Activated CD4-positive, alpha-beta T cell treated with anti-CD3 and anti-CD28 coated beads, Interleukin-2, amount 10 ng/mL, durations not matched to agents 24 days and 14 days (primary cell): ENCODE measurements at regions not wholly inside any gene's neighbourhood (a gene's known extent, or its start where the extent isn't known, plus 50 kb on each side); places are given as distances from the start of the nearest gene placed in this dataset.
"Not testable (repeated sequence)": the region's sequence is repeated elsewhere in the genome, so short reads cannot be mapped to it uniquely, and the experiment has no call there.

Experiments
- DNase-seq: peaks from one replicate; pipeline ENCODE4 v3.0.0; 2022
- H3K27ac Mint-ChIP-seq: one replicate; pipeline ENCODE4 v1.8.0; 2022; ENCODE audit warnings: mild to moderate bottlenecking, mixed read lengths
- H3K27me3 Mint-ChIP-seq: one replicate; pipeline ENCODE4 v1.8.0; 2022; ENCODE audit warnings: mixed read lengths
- H3K36me3 Mint-ChIP-seq: one replicate; pipeline ENCODE4 v1.8.0; 2022; ENCODE audit warnings: low read depth, mild to moderate bottlenecking, mixed read lengths
- H3K4me1 Mint-ChIP-seq: one replicate; pipeline ENCODE4 v1.8.0; 2021; ENCODE audit warnings: mixed read lengths
- H3K4me3 Mint-ChIP-seq: one replicate; pipeline ENCODE4 v1.8.0; 2022; ENCODE audit warnings: mild to moderate bottlenecking, moderate library complexity, mixed read lengths
- H3K9me3 Mint-ChIP-seq: one replicate; pipeline ENCODE4 v1.8.0; 2021; ENCODE audit warnings: mixed read lengths
- intact Hi-C: fragments of 100-400 bp; cut with micrococcal nuclease; formaldehyde crosslinking; loops from one replicate; pipeline ENCODE4 v1.15.1; 2023

DNA sequence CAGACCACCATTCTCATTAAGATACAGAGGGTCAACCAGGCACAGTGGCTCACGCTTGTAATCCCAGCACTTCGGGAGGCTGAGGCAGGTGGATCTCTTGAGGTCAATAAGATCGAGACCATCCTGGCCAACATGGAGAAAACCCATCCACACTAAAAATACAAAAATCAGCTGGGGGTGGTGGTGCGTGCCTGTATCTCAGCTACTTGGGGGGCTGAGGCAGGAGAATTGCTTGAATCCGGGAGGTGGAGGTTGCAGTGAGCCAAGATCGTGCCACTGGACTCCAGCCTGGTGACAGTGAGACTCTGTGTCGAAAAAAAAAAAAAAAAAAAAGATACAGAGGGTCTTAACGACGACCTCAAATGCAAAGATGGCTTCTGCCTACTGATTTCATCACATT, 320.4 kb downstream of the CYRIA start:
- DNase-seq, result not testable (repeated sequence)

DNA sequence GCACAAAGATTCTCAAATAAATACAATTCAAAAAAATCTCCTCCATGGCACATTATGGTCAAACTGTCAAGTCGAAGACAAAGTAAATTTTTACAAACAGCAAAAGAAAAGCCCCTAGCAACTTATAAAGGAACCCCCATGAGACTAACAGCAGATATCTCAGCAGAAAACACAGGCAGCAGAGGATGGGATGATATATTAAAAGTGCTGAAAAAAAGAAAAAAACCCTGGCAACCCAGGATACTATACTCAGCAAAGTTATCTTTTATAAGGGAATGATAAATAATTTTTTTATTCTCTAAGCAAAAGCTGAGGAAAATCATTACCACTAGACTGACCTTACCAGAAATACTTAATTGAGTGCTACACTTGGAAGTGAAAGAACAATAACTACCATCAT, 326.4 kb downstream of the CYRIA start:
- no peak overlapping the region for H3K4me3 Mint-ChIP-seq
- H3K27me3 Mint-ChIP-seq, result no peaks in the 10 kb centered on the region
- no peak for DNase-seq
- no peaks in the 10 kb centered on the region for H3K4me1 Mint-ChIP-seq
- intact Hi-C loops, result no loop called here
- peaks cover 12% of the 10 kb centered on the region for H3K9me3 Mint-ChIP-seq
- no peaks in the 10 kb centered on the region for H3K36me3 Mint-ChIP-seq
- no peak overlapping the region for H3K27ac Mint-ChIP-seq

More for the DNA sequence above, 320.4 kb downstream of the CYRIA start:
- H3K4me3 Mint-ChIP-seq, H3K9me3 Mint-ChIP-seq, H3K27ac Mint-ChIP-seq, H3K27me3 Mint-ChIP-seq, H3K36me3 Mint-ChIP-seq, H3K4me1 Mint-ChIP-seq, intact Hi-C loops: not testable (repeated sequence)

DNA sequence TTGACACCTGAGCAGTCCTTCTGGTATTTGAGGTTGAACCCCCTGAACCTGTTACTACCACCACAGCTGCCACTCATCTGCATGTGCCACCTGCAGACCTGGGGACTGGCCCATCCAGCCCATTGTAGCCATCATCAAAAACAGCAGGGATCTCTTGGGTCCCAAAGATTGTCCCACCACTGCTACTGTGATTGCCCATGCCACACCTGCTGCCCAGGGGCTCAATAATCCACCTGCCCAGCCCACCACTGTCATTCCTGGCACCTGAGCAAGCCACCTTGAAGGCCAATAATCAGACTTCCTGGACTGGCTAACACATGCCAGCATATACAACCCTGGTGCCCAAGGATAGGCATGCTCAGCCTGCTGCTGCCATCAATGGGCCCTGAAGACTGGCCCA, 327.6 kb downstream of the CYRIA start:
- Mint-ChIP-seq H3K27me3 (no peaks in the 10 kb centered on the region), H3K4me1 (no peaks in the 10 kb centered on the region), H3K9me3 (peaks cover 12% of the 10 kb centered on the region), H3K4me3 (no peak overlapping the region), H3K36me3 (no peaks in the 10 kb centered on the region), H3K27ac (no peak overlapping the region)
- intact Hi-C loops, result no loop called here
- no peak for DNase-seq

DNA sequence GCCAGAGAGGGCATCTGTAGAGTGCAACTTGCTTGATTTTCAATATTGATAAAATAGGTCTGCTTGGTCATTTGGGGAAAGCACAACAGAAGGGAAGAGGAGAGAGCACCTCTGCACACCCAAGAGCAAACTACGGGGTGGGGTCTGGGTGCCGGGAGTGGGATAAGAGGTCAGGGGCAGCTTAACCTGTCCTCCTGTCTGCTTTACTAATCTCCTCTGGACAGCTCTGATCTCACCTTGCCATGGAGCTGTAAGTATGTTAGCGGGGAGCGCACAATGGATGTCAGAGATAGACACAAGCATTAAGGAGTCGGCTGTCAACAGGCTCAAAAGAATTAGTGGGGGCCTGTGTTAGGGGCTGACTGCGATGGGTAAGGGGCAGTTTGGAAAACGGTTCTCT, 328.7 kb downstream of the CYRIA start:
- no peak for DNase-seq
- H3K4me1 Mint-ChIP-seq, result no peaks in the 10 kb centered on the region
- no peaks in the 10 kb centered on the region for H3K36me3 Mint-ChIP-seq
- no peak overlapping the region for H3K4me3 Mint-ChIP-seq
- H3K27ac Mint-ChIP-seq, result no peak overlapping the region
- H3K9me3 Mint-ChIP-seq, result peaks cover 12% of the 10 kb centered on the region
- H3K27me3 Mint-ChIP-seq, result no peaks in the 10 kb centered on the region
- intact Hi-C loops, result no loop called here

DNA sequence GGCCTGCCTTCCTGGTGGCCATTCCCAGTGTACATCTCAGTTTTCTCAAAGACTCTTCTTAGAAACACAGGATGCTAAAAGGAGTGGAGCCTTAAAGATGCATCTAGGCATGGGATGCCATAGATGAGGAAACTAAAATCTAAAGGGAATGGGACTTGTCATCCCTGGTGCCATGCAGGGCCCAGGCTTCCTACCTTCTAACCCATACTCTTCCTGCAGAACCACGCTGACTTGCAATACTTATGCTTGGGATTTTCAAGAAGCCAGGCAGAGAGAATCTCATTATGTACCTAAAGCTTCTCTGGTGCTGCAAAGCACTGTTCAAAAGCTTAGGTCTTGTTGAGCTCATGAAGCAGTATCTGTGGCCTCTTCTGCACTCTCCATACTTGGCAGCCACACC, 329.1 kb downstream of the CYRIA start:
- no peak for DNase-seq
- intact Hi-C loops, result no loop called here
- Mint-ChIP-seq H3K9me3 (peaks cover 12% of the 10 kb centered on the region), H3K4me3 (no peak overlapping the region), H3K4me1 (no peaks in the 10 kb centered on the region), H3K27me3 (no peaks in the 10 kb centered on the region), H3K36me3 (no peaks in the 10 kb centered on the region), H3K27ac (no peak overlapping the region)

DNA sequence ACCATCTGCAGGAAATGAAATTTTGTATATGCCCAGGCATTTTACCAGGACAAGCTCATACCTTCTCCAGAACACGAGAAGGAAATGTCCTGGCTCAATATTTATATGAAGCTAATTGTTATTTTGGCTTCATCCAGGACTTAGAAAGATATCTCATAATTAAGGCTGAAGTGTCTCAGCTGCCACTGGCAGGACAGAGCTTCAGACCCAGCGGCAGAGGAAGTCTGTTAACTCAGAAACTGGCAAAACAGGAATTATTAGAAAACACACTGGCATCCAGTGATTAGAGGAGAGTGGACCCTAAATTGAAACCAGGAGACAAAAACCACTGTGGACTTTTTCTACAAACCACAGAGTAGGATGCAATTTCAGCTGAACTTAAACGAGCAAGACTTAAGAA, 329.7 kb downstream of the CYRIA start:
- Mint-ChIP-seq H3K4me1 (no peaks in the 10 kb centered on the region), H3K27ac (no peak overlapping the region), H3K36me3 (no peaks in the 10 kb centered on the region), H3K9me3 (peaks cover 12% of the 10 kb centered on the region), H3K27me3 (no peaks in the 10 kb centered on the region), H3K4me3 (no peak overlapping the region)
- intact Hi-C loops, result no loop called here
- DNase-seq, result no peak

DNA sequence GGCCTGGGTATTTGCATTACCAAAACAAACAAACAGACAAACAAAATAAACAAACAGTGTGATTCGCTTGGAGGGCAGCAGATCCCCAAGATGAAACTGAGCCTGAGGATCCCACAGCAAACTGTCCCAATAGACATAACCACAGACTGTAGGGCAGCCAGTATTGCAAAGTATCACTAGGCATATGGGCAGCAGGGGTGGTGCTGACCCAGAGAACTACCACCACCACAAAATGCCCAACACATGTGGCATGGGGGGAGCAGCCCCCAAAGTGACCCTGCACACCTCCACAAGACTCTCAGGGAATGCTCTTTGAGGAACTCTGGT, 330.1 kb downstream of the CYRIA start:
- H3K27me3 Mint-ChIP-seq, result no peaks in the 10 kb centered on the region
- no peak overlapping the region for H3K27ac Mint-ChIP-seq
- H3K36me3 Mint-ChIP-seq, result no peaks in the 10 kb centered on the region
- no peak overlapping the region for H3K4me3 Mint-ChIP-seq
- peaks cover 12% of the 10 kb centered on the region for H3K9me3 Mint-ChIP-seq
- DNase-seq, result no peak
- intact Hi-C loops, result no loop called here
- no peaks in the 10 kb centered on the region for H3K4me1 Mint-ChIP-seq

DNA sequence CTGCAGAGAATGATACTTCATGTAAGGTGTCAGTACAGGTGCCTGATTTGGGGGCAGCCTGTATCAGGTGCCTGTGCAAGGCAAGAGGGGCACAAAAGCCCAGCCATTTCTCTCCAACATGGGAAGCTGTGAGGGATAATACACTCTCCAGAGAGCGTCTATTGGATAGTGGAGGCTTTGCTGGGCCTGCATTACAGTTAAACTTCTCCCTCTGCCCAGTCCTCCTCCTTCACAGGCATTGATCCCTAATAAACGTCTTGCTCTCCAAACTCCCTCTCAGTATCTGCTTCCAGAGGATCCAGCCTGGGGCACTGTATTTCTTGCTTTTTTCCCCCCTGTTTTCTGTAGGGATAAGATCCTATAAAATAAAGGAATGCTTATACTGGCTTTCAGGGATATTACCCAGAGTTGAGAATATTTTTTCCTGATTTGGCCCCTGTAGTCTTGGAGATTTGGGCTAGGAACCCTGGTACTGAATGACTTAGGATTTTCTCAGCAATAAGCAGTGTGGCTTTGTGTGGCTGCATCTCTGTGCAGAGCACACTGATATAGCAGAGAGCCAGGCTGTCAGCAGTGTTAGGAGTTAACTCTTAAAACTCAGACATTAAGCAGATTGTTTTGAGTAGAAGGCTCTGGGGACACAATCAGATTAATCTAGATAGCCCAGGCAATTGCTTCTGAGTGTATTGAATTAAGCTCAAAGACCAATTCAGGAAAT, 330.6 kb downstream of the CYRIA start:
- intact Hi-C loops, result no loop called here
- H3K9me3 Mint-ChIP-seq, result peaks cover 12% of the 10 kb centered on the region
- DNase-seq, result no peak
- H3K36me3 Mint-ChIP-seq, result no peaks in the 10 kb centered on the region
- H3K27ac Mint-ChIP-seq, result no peak overlapping the region
- no peaks in the 10 kb centered on the region for H3K27me3 Mint-ChIP-seq
- no peak overlapping the region for H3K4me3 Mint-ChIP-seq
- no peaks in the 10 kb centered on the region for H3K4me1 Mint-ChIP-seq

DNA sequence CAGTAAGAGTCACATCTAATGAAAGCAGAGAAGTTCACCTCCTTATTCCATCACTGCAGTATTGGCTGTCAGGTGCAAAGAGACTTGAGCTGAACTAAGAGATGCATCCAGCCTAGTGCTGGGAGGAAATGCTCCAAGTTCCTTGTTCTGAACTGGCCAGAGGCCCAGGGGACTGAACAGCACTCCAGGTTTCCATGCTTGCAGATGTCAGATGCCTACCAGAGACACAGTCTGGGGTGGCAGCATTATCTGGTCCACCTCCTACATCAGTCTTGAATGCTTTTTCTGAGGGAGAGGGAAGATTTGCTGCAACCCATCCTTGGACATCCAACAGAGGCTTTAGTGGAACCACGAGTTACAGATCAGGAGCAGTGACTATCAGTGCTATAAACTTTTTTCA, 331.3 kb downstream of the CYRIA start:
- Mint-ChIP-seq H3K36me3 (no peaks in the 10 kb centered on the region), H3K27me3 (no peaks in the 10 kb centered on the region), H3K27ac (no peak overlapping the region), H3K4me1 (no peaks in the 10 kb centered on the region), H3K4me3 (no peak overlapping the region), H3K9me3 (peaks cover 5% of the 10 kb centered on the region)
- DNase-seq, result no peak
- intact Hi-C loops, result no loop called here

DNA sequence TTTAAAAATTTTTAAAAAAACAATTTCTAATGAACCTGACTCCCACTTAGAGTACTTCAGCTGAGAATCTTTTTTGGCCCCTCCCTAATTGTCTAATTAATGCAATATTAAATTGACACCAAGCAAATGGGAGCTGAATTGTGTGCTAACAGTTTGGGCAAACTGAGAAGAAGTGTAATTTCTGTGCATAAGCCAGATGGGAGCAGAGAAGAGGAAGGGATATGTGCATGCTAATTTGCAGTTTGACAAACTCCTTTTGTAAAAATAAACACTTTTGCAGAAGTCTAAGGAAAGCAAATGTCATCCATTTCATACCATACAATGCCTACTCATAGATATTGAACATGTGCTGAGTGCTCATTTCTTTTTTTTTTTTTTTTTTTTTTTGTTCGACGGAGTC, 332.0 kb downstream of the CYRIA start:
- Mint-ChIP-seq H3K4me1 (no peaks in the 10 kb centered on the region), H3K36me3 (no peaks in the 10 kb centered on the region)
- intact Hi-C loops, result no loop called here

DNA sequence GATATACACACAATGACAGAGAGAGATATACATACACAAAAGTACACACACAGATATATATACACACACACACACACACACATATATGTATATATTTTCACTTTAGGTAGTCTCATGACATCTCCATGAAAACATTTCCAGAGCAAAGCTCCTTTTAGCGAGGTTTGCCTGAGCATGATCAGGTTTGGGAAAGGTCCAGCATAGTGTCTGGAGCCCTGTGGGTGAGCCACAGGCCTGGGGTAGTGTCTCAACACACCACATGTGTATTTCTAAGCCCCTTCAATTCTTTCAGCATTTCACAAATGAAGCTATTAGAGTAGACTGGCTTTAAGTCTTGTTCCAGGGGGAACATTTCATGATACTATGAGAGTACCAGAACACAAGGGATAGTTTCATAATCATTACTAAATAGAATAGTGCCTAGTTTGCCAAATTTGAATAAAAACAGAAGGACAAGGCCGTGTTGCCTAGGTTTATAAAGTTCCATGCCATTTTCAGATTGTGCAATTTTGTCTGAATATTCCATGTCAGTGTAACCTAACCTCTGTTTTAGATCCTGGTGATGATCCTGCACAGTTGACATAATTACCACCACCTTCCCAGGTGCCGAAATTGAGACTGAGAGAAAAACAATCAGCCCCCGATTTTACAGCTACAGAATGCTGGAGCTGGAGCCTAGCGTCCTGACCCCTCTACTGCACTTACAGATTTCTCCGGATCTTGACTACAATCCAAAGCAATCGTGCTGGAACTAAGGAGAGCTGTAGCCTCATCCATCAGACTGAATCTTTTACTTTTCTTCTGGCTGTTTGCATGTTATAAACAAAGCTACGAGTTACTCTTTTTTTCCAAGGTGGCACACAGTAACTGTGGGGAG, 332.7 kb downstream of the CYRIA start:
- H3K36me3 Mint-ChIP-seq, result no peaks in the 10 kb centered on the region
- H3K4me1 Mint-ChIP-seq, result no peaks in the 10 kb centered on the region
- no peak overlapping the region for H3K27ac Mint-ChIP-seq
- intact Hi-C loops, result no loop called here
- no peak for DNase-seq
- H3K9me3 Mint-ChIP-seq, result no peaks in the 10 kb centered on the region
- no peak overlapping the region for H3K4me3 Mint-ChIP-seq
- no peaks in the 10 kb centered on the region for H3K27me3 Mint-ChIP-seq

More for the DNA sequence above, 332.0 kb downstream of the CYRIA start:
- Mint-ChIP-seq H3K27ac (no peak overlapping the region), H3K27me3 (no peaks in the 10 kb centered on the region), H3K4me3 (no peak overlapping the region), H3K9me3 (peaks cover 4% of the 10 kb centered on the region)
- DNase-seq, result no peak

DNA sequence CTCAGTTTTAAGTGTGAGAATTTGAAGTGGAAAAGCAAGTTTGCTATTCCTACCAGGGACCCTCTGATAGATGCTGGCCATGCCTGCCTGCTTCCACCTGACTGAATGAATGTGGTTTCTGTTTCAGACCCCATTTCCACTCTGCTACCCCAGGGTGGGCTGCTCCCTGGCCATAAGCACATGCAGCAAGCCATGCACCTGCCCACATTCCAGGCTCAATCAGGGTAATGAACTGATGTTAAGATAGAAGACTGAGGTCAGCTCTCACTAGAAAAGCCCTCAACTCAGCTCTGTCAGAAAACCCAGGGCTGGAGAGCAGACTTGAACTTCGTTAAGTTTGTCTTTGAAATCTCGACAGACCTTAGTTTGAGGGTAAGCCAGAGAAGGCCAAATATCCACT, 333.9 kb downstream of the CYRIA start:
- H3K27ac Mint-ChIP-seq, result no peak overlapping the region
- no peaks in the 10 kb centered on the region for H3K36me3 Mint-ChIP-seq
- no peaks in the 10 kb centered on the region for H3K4me1 Mint-ChIP-seq
- DNase-seq, result no peak
- H3K9me3 Mint-ChIP-seq, result no peaks in the 10 kb centered on the region
- no peak overlapping the region for H3K4me3 Mint-ChIP-seq
- H3K27me3 Mint-ChIP-seq, result no peaks in the 10 kb centered on the region
- intact Hi-C loops, result no loop called here

DNA sequence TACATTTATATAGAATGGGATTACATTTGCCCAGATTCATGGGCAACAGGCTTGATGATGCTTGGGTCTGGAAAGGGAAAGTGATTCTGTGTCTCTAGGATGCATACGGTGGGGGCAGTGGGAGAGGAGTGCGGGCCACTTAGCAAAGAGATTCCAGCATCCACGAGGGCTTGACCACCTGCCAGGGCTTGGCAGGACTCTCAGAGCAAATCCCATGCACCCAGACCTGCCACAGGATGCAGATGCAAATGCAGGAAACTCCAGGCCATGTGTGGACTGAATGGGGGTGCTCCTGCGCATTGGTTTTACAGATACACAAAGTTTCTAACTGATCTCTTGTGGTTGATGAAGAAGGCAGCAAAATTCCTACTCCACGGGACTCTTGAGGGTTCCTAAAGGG, 334.7 kb downstream of the CYRIA start:
- Mint-ChIP-seq H3K36me3 (no peaks in the 10 kb centered on the region), H3K9me3 (no peaks in the 10 kb centered on the region), H3K4me3 (no peak overlapping the region), H3K27me3 (no peaks in the 10 kb centered on the region), H3K4me1 (no peaks in the 10 kb centered on the region), H3K27ac (no peak overlapping the region)
- DNase-seq, result no peak
- intact Hi-C loops, result no loop called here

DNA sequence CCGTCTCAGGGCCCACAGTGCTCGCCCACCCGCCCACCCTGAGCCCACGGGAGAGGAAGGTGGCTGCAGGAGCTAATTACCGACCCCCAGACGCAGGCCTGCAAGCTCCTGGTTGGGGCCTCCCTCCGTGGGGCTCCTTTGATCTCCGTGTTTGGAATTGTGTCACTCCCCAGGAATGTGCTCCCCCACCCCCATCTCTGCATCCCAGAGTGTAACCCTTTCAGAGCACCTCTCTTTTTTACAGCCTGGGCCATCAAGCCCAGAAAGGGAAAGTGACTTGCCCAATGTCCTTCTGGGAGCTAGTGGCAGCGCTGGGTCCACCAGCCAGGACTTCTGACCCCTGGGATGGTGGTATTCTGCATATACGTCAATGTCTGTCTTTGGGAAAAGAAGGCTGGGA, 335.1 kb downstream of the CYRIA start:
- H3K27ac Mint-ChIP-seq, result no peak overlapping the region

DNA sequence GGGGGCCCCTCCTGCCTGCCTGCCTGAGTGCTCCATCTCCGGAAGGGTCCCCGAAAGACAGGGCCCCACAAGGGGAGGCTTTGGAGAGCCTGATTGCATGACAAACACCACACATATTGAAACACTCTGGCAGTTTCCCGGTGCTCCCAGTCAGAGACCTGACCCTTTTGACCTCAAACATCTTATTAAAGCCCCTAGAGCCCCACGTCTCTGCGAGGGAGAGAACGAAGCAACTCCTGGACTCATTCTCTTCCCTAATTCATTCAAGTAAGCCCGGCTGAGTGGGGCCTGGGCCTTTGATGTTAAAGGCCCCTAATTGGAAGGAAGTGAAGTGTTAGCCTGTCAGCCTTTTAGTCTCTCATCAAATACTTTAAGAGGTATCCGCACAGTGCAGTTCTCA, 335.6 kb downstream of the CYRIA start:
- Mint-ChIP-seq H3K4me3 (no peak overlapping the region), H3K27ac (no peak overlapping the region), H3K4me1 (no peaks in the 10 kb centered on the region), H3K27me3 (no peaks in the 10 kb centered on the region), H3K9me3 (no peaks in the 10 kb centered on the region), H3K36me3 (no peaks in the 10 kb centered on the region)
- intact Hi-C loops, result no loop called here
- no peak for DNase-seq

More for the DNA sequence above, 335.1 kb downstream of the CYRIA start:
- no peaks in the 10 kb centered on the region for H3K9me3 Mint-ChIP-seq
- DNase-seq, result no peak
- H3K36me3 Mint-ChIP-seq, result no peaks in the 10 kb centered on the region
- H3K4me1 Mint-ChIP-seq, result no peaks in the 10 kb centered on the region
- intact Hi-C loops, result no loop called here
- H3K4me3 Mint-ChIP-seq, result no peak overlapping the region
- H3K27me3 Mint-ChIP-seq, result no peaks in the 10 kb centered on the region
